Kidney (tissue), 13 donors: ENCODE measurements at regions not wholly inside any gene's neighbourhood (a gene's known extent, or its start where the extent isn't known, plus 50 kb on each side); places are given as distances from the start of the nearest gene placed in this dataset.

ENCODE experiments used
- DNase-seq, 5 donors: peaks; one replicate each; pipeline ENCODE4 v3.0.0-alpha.2; 2013 to 2020
- FAIRE-seq: peaks from 2 replicates; lab custom pipeline; 2012; peaks lifted over from hg19 to GRCh38; lab: Jason Lieb, UNC
- H3K27ac ChIP-seq, 2 donors: one replicate each; pipeline ENCODE4 v1.7.0; 2013; ENCODE audit warnings: low read depth in 2 of 2, low read length in 2 of 2, inconsistent platforms in 1 of 2
- H3K27me3 ChIP-seq: one replicate; pipeline ENCODE4 v1.7.1; 2013; ENCODE audit warnings: low read length, inconsistent platforms; ENCODE audit not compliant: control insufficient read depth, insufficient read depth
- H3K36me3 ChIP-seq, 3 donors: one replicate each; pipeline versions ENCODE4 v1.7.0 to v1.7.1; 2013; ENCODE audit warnings: low read length in 3 of 3, control low read depth in 1 of 3, inconsistent platforms in 1 of 3; ENCODE audit not compliant: insufficient read depth in 3 of 3, control insufficient read depth in 2 of 3
- H3K4me1 ChIP-seq, 3 donors: one replicate each; pipeline versions ENCODE4 v1.7.0 to v1.7.1; 2013; ENCODE audit warnings: low read length in 3 of 3, inconsistent platforms in 1 of 3, low read depth in 1 of 3; ENCODE audit not compliant: control insufficient read depth in 2 of 3, insufficient read depth in 2 of 3
- H3K4me3 ChIP-seq, 3 donors: one replicate each; pipeline versions ENCODE4 v1.7.0 to v1.8.1; 2013; ENCODE audit warnings: low read length in 3 of 3, control low read depth in 1 of 3, inconsistent platforms in 1 of 3
- H3K9ac ChIP-seq, 3 donors: one replicate each; pipeline versions ENCODE4 v1.7.0 to v1.7.1; 2013; ENCODE audit warnings: low read length in 3 of 3, control low read depth in 1 of 3, inconsistent platforms in 1 of 3
- H3K9me3 ChIP-seq, 3 donors: one replicate each; pipeline versions ENCODE4 v1.7.0 to v1.7.1; 2013; ENCODE audit warnings: low read length in 3 of 3, control low read depth in 1 of 3, inconsistent platforms in 1 of 3; ENCODE audit not compliant: control insufficient read depth in 2 of 3, insufficient read depth in 1 of 3
- CTCF ChIP-seq: IDR thresholded peaks from 3 replicates; pipeline ENCODE4 v1.5.1; 2012; ENCODE audit warnings: mild to moderate bottlenecking, moderate library complexity, borderline replicate concordance; ENCODE audit not compliant: insufficient read depth; ENCODE audit errors: extremely low read depth
- intact Hi-C: fragments of 100-400 bp; cut with DNase I; formaldehyde crosslinking; loops from one replicate; pipeline ENCODE4 v1.11.1; 2022
- donor health status: control.
- donor health status: control.
- donor health status: control.
- donor health status: control.
- donor health status: control.
- donor health status: DM: yes; HTN: yes; CAD: no.
- donor health status: Normal renal cell carcinoma (clear cell type).

GRCh38 chrX:46407036-46407752 is 138.0 kb downstream of the ZNF674 start:
- FAIRE-seq (no peak), DNase-seq (no peak)
- no peaks in the 10 kb centered on the region for H3K4me1 ChIP-seq
- no peak overlapping the region for H3K4me3 ChIP-seq
- no peak overlapping the region for H3K9ac ChIP-seq
- no peak for TF ChIP-seq CTCF
- H3K36me3 ChIP-seq: no peaks in the 10 kb centered on the region
- H3K27ac ChIP-seq: no peak overlapping the region
- intact Hi-C loops: no loop called here
- H3K9me3 ChIP-seq: no peaks in the 10 kb centered on the region
- no peaks in the 10 kb centered on the region for H3K27me3 ChIP-seq

GRCh38 chrX:46404774-46405173 is 140.4 kb downstream of the ZNF674 start:
- DNase-seq (peak in 4 of 5 donors; percentile 58 to 88 (median 75)), FAIRE-seq (no peak)
- no peaks in the 10 kb centered on the region for H3K9me3 ChIP-seq
- H3K4me3 ChIP-seq: no peak overlapping the region
- no peaks in the 10 kb centered on the region for H3K36me3 ChIP-seq
- intact Hi-C loops: no loop called here
- TF ChIP-seq CTCF: no peak
- no peak overlapping the region for H3K27ac ChIP-seq
- no peaks in the 10 kb centered on the region for H3K4me1 ChIP-seq
- no peak overlapping the region for H3K9ac ChIP-seq
- H3K27me3 ChIP-seq: no peaks in the 10 kb centered on the region

- DNase-seq: no peak
- TF ChIP-seq CTCF: no peak
- Histone ChIP-seq H3K9me3 (no peaks in the 10 kb centered on the region), H3K27me3 (no peaks in the 10 kb centered on the region), H3K27ac (no peak overlapping the region), H3K36me3 (no peaks in the 10 kb centered on the region), H3K9ac (no peak overlapping the region), H3K4me3 (no peak overlapping the region), H3K4me1 (no peaks in the 10 kb centered on the region)
- FAIRE-seq: no peak
- intact Hi-C loops: no loop called here
These were observed 144.4 kb downstream of the ZNF674 start for GRCh38 chrX:46400530-46401443.
